Retinal pigment epithelial cell (primary cell): ENCODE measurements at regions not wholly inside any gene's neighbourhood (a gene's known extent, or its start where the extent isn't known, plus 50 kb on each side); places are given as distances from the start of the nearest gene placed in this dataset.

Experiments
- DNase-seq: peaks from one replicate; pipeline ENCODE4 v3.0.0-alpha.2; 2010; ENCODE audit warnings: low read depth
- H3K4me3 ChIP-seq: 2 replicates; pipeline ENCODE4 v1.5.1; 2011; ENCODE audit warnings: mild to moderate bottlenecking, low read length, control low read depth, moderate library complexity
- CTCF ChIP-seq: conservative IDR thresholded peaks from 2 replicates; pipeline ENCODE4 v1.5.1; 2011; ENCODE audit warnings: low read depth, low read length, control low read depth, inconsistent platforms

- no peak for TF ChIP-seq CTCF
- H3K4me3 ChIP-seq = no peak overlapping the region
- no peak for DNase-seq
These were observed 238.2 kb downstream of the C4orf33 start for GRCh38 chr4:129334136-129334535.

- H3K4me3 ChIP-seq = no peak overlapping the region
- DNase-seq = no peak
- no peak for TF ChIP-seq CTCF
These were observed 239.3 kb downstream of the C4orf33 start for GRCh38 chr4:129335276-129335675.

- H3K4me3 ChIP-seq = no peak overlapping the region
- TF ChIP-seq CTCF = no peak
- no peak for DNase-seq
These were observed 239.9 kb downstream of the C4orf33 start for GRCh38 chr4:129335818-129336217.

- H3K4me3 ChIP-seq = no peak overlapping the region
- DNase-seq = no peak
- no peak for TF ChIP-seq CTCF
These were observed 240.7 kb downstream of the C4orf33 start for GRCh38 chr4:129336457-129337227.

- TF ChIP-seq CTCF = no peak
- no peak for DNase-seq
- no peak overlapping the region for H3K4me3 ChIP-seq
These were observed 241.3 kb downstream of the C4orf33 start for GRCh38 chr4:129337228-129337620.

GRCh38 chr4:129342819-129343408 lies 247.0 kb downstream of the C4orf33 start:
- no peak overlapping the region for H3K4me3 ChIP-seq
- TF ChIP-seq CTCF = no peak
- DNase-seq = peak; percentile 46

- peak; percentile 76 for TF ChIP-seq CTCF
- H3K4me3 ChIP-seq = no peak overlapping the region
- DNase-seq = no peak
These were observed 248.1 kb downstream of the C4orf33 start for GRCh38 chr4:129344058-129344457.
